Breast epithelium (tissue), 4 donors: ENCODE measurements at regions not wholly inside any gene's neighbourhood (a gene's known extent, or its start where the extent isn't known, plus 50 kb on each side); places are given as distances from the start of the nearest gene placed in this dataset.
"Not testable (repeated sequence)": the region's sequence is repeated elsewhere in the genome, so short reads cannot be mapped to it uniquely, and the experiment has no call there.

Experiments
- DNase-seq, 2 donors: peaks; one replicate each; pipeline ENCODE4 v3.0.0-alpha.2; 2019; ENCODE audit warnings: low spot score in 2 of 2
- H3K27ac ChIP-seq, 2 donors: fragments of 200-600 bp; sonication (generic) in 1 of 2; one replicate each; pipeline ENCODE4 v1.5.1; 2016 to 2019; ENCODE audit warnings: mild to moderate bottlenecking in 1 of 2
- H3K27me3 ChIP-seq, 2 donors: fragments of 200-600 bp; sonication (generic) in 1 of 2; one replicate each; pipeline versions ENCODE4 v1.5.1 to v1.6.0; 2017 to 2019; ENCODE audit warnings: control low read depth in 1 of 2, mild to moderate bottlenecking in 1 of 2
- H3K36me3 ChIP-seq: fragments of 200-600 bp; one replicate; pipeline ENCODE4 v1.5.1; 2019
- H3K4me1 ChIP-seq, 2 donors: fragments of 200-600 bp; sonication (generic); one replicate each; pipeline ENCODE4 v1.5.1; 2016 to 2019; ENCODE audit warnings: control low read depth in 1 of 2
- H3K4me3 ChIP-seq, 3 donors: fragments of 200-600 bp; sonication (generic); 1 replicate in 2 of 3; 2 replicates in 1 of 3; pipeline ENCODE4 v1.5.1; 2016 to 2019; ENCODE audit warnings: mild to moderate bottlenecking in 3 of 3, moderate library complexity in 2 of 3
- H3K9me3 ChIP-seq, 2 donors: fragments of 200-600 bp; sonication (generic) in 1 of 2; one replicate each; pipeline ENCODE4 v1.5.1; 2016 to 2019; ENCODE audit warnings: control low read depth in 1 of 2
- CTCF ChIP-seq, 3 donors: fragments of 450-650 bp; IDR thresholded peaks; one replicate each; pipeline ENCODE4 v1.5.1; 2016 to 2017; ENCODE audit warnings: antibody characterized with exemption in 3 of 3, mild to moderate bottlenecking in 3 of 3, moderate library complexity in 3 of 3
- POLR2A ChIP-seq: fragments of 450-650 bp; IDR thresholded peaks from one replicate; pipeline ENCODE4 v1.6.1; 2016; ENCODE audit warnings: antibody characterized with exemption, mild to moderate bottlenecking, moderate library complexity
- POLR2AphosphoS5 ChIP-seq, 3 donors: sonication (generic); formaldehyde crosslinking; IDR thresholded peaks; one replicate each; pipeline ENCODE4 v1.6.1; 2017; ENCODE audit warnings: antibody characterized with exemption in 3 of 3
- intact Hi-C: fragments of 100-400 bp; cut with DNase I; formaldehyde crosslinking; loops from one replicate; pipeline ENCODE4 v1.15.1; 2023; ENCODE audit warnings: low total_unique reads

GRCh38 chr6:68235326-68235784 is 399.7 kb upstream of the ADGRB3 start:
- Histone ChIP-seq H3K4me1 (no peaks in the 10 kb centered on the region), H3K27ac (no peak overlapping the region), H3K27me3 (no peaks in the 10 kb centered on the region), H3K4me3 (no peak overlapping the region), H3K9me3 (no peaks in the 10 kb centered on the region), H3K36me3 (no peaks in the 10 kb centered on the region)
- TF ChIP-seq POLR2A, result no peak
- intact Hi-C loops, result no loop called here
- DNase-seq, result no peak

- intact Hi-C loops, result no loop called here
- Histone ChIP-seq H3K9me3 (no peaks in the 10 kb centered on the region), H3K27ac (no peak overlapping the region), H3K4me1 (no peaks in the 10 kb centered on the region), H3K4me3 (no peak overlapping the region), H3K36me3 (no peaks in the 10 kb centered on the region), H3K27me3 (no peaks in the 10 kb centered on the region)
- DNase-seq, result no peak
- no peak for TF ChIP-seq POLR2AphosphoS5 (IDR thresholded peaks at IDR 0.05)
- no peak for TF ChIP-seq CTCF (IDR thresholded peaks at IDR 0.05)
- TF ChIP-seq POLR2A, result no peak
Measured at GRCh38 chr6:68233623-68234022, 401.5 kb upstream of the ADGRB3 start.

GRCh38 chr6:68229566-68229965 is 405.5 kb upstream of the ADGRB3 start:
- DNase-seq, result no peak
- H3K27me3 ChIP-seq, result no peaks in the 10 kb centered on the region
- TF ChIP-seq POLR2AphosphoS5 (IDR thresholded peaks at IDR 0.05) (no peak), CTCF (IDR thresholded peaks at IDR 0.05) (no peak), POLR2A (no peak)
- H3K36me3 ChIP-seq, result no peaks in the 10 kb centered on the region
- H3K27ac ChIP-seq, result no peak overlapping the region
- no peak overlapping the region for H3K4me3 ChIP-seq
- no peaks in the 10 kb centered on the region for H3K4me1 ChIP-seq
- H3K9me3 ChIP-seq, result no peaks in the 10 kb centered on the region
- intact Hi-C loops, result no loop called here

GRCh38 chr6:68226460-68226859 is 408.6 kb upstream of the ADGRB3 start:
- no peak overlapping the region for H3K27ac ChIP-seq
- intact Hi-C loops, result no loop called here
- H3K9me3 ChIP-seq, result no peaks in the 10 kb centered on the region
- H3K27me3 ChIP-seq, result no peaks in the 10 kb centered on the region
- no peaks in the 10 kb centered on the region for H3K36me3 ChIP-seq
- no peak for TF ChIP-seq CTCF (IDR thresholded peaks at IDR 0.05)
- DNase-seq, result no peak
- no peaks in the 10 kb centered on the region for H3K4me1 ChIP-seq
- no peak overlapping the region for H3K4me3 ChIP-seq

GRCh38 chr6:68225729-68226128 is 409.4 kb upstream of the ADGRB3 start:
- no peaks in the 10 kb centered on the region for H3K4me1 ChIP-seq
- no peaks in the 10 kb centered on the region for H3K9me3 ChIP-seq
- intact Hi-C loops, result no loop called here
- no peak overlapping the region for H3K4me3 ChIP-seq
- TF ChIP-seq CTCF (IDR thresholded peaks at IDR 0.05), result no peak
- no peak for TF ChIP-seq POLR2A
- TF ChIP-seq POLR2AphosphoS5 (IDR thresholded peaks at IDR 0.05), result no peak
- no peak for DNase-seq
- no peaks in the 10 kb centered on the region for H3K27me3 ChIP-seq
- no peak overlapping the region for H3K27ac ChIP-seq
- no peaks in the 10 kb centered on the region for H3K36me3 ChIP-seq

GRCh38 chr6:68211242-68211795 is 423.8 kb upstream of the ADGRB3 start:
- Histone ChIP-seq H3K9me3 (peaks cover 11 to 24% of the 10 kb centered on the region in 2 donors), H3K27me3 (no peaks in the 10 kb centered on the region), H3K27ac (no peak overlapping the region), H3K4me1 (no peaks in the 10 kb centered on the region), H3K4me3 (no peak overlapping the region), H3K36me3 (no peaks in the 10 kb centered on the region)
- no peak for DNase-seq
- intact Hi-C loops, result no loop called here
- TF ChIP-seq CTCF (IDR thresholded peaks at IDR 0.05) (no peak), POLR2AphosphoS5 (IDR thresholded peaks at IDR 0.05) (no peak), POLR2A (no peak)

GRCh38 chr6:68207612-68208011 is 427.5 kb upstream of the ADGRB3 start:
- peaks cover 7 to 14% of the 10 kb centered on the region in 2 donors for H3K9me3 ChIP-seq
- H3K27ac ChIP-seq, H3K27me3 ChIP-seq, H3K36me3 ChIP-seq, DNase-seq, H3K4me3 ChIP-seq, intact Hi-C loops, H3K4me1 ChIP-seq: not testable (repeated sequence)
